HepG2 (cell line): ENCODE measurements at regions not wholly inside any gene's neighbourhood (a gene's known extent, or its start where the extent isn't known, plus 50 kb on each side); places are given as distances from the start of the nearest gene placed in this dataset.

ENCODE experiments used
- ATAC-seq: fragments of 200-7000 bp; cut with Tn5 transposase; 3 replicates; pipeline ENCODE4 v1.9.1; 2020; ENCODE audit warnings: mild to moderate bottlenecking, moderate library complexity
- BruUV-seq: library from RNA; stranded (reverse); fragments of 400-500 nt; replicated peaks from 2 replicates; lab custom pipeline; 2021; lab: Mats Ljungman, UMichigan
- CTCF ChIA-PET: fragments of 300-600 bp; formaldehyde crosslinking; extraction: SDS; loops from one replicate; lab custom pipeline; 2021; ENCODE audit warnings: low total read pairs, inconsistent platforms, low intra/inter-chr PET ratio; lab: Yijun Ruan, JAX
- POLR2A ChIA-PET: fragments of 350-600 bp; sonication (Branson Sonifier 250); formaldehyde crosslinking; loops from one replicate; lab custom pipeline; 2020; ENCODE audit warnings: antibody characterized with exemption, inconsistent platforms; lab: Yijun Ruan, JAX
- DNase-seq: peaks from one replicate; pipeline ENCODE4 v3.0.0-alpha.2; 2015; ENCODE audit warnings: low spot score
- FAIRE-seq: peaks from 3 replicates; lab custom pipeline; 2011; peaks lifted over from hg19 to GRCh38; lab: Jason Lieb, UNC
- H2AFZ ChIP-seq: one replicate; pipeline ENCODE4 v1.6.1; 2011; ENCODE audit warnings: low read length, inconsistent platforms
- H3K27ac ChIP-seq: fragments of 300-600 bp; 3 replicates; pipeline ENCODE4 v1.8.0; 2011; ENCODE audit warnings: mixed run types, mild to moderate bottlenecking, mixed read lengths, low read length, inconsistent platforms; ENCODE audit not compliant: insufficient read depth; ENCODE audit errors: extremely low read length
- H3K27me3 ChIP-seq, 2 experiments: fragments of 200-600 bp in 1 of 2; 2 replicates in 1 of 2; 3 replicates in 1 of 2; pipeline versions ENCODE4 v1.6.0 to v1.8.0; 2011; ENCODE audit warnings: low read length in 2 of 2, mild to moderate bottlenecking in 2 of 2, moderate library complexity in 2 of 2, inconsistent platforms in 1 of 2; ENCODE audit not compliant: insufficient read depth in 2 of 2, control insufficient read depth in 1 of 2
- H3K36me3 ChIP-seq, 2 experiments: fragments of 200-600 bp in 1 of 2; replicated peaks in 1 of 2; 2 replicates in 1 of 2; 3 replicates in 1 of 2; pipeline versions ENCODE4 v1.5.1 to v1.8.0; 2011; ENCODE audit warnings: low read length in 2 of 2, inconsistent platforms in 1 of 2; ENCODE audit not compliant: insufficient read depth in 2 of 2, control insufficient read depth in 1 of 2
- H3K4me1 ChIP-seq: 2 replicates; pipeline ENCODE4 v1.5.1; 2012; ENCODE audit warnings: low read length, inconsistent platforms; ENCODE audit not compliant: insufficient read depth
- H3K4me2 ChIP-seq: 2 replicates; pipeline ENCODE4 v1.6.0; 2011; ENCODE audit warnings: low read depth, low read length, inconsistent platforms
- H3K4me3 ChIP-seq, 3 experiments: fragments of 200-600 bp in 1 of 3; sonication (generic), shearing (Covaris generic) in 1 of 3; replicated peaks in 1 of 3; 2 replicates each; pipeline ENCODE4 v1.5.1; 2011 to 2016; ENCODE audit warnings: low read length in 3 of 3, inconsistent platforms in 2 of 3, low read depth in 2 of 3, mild to moderate bottlenecking in 2 of 3, control low read depth in 1 of 3, mixed read lengths in 1 of 3; ENCODE audit not compliant: insufficient read depth in 1 of 3
- H3K79me2 ChIP-seq: one replicate; pipeline ENCODE4 v1.6.1; 2011; ENCODE audit warnings: low read length, inconsistent platforms; ENCODE audit not compliant: insufficient read depth
- H3K9ac ChIP-seq: 2 replicates; pipeline ENCODE4 v1.6.0; 2011; ENCODE audit warnings: mild to moderate bottlenecking, low read depth, low read length, inconsistent platforms; ENCODE audit not compliant: insufficient read depth
- H3K9me3 ChIP-seq: 2 replicates; pipeline ENCODE4 v1.5.1; 2012; ENCODE audit warnings: mild to moderate bottlenecking, low read length
- H4K20me1 ChIP-seq: 2 replicates; pipeline ENCODE4 v1.6.0; 2011; ENCODE audit warnings: inconsistent platforms, mild to moderate bottlenecking, low read length, moderate library complexity; ENCODE audit not compliant: insufficient read depth
- CEBPB ChIP-seq: IDR thresholded peaks from 2 replicates; pipeline ENCODE4 v1.6.1; 2011; ENCODE audit warnings: low read depth, low read length, improper control_type of control experiment, borderline replicate concordance
- CENPX ChIP-seq: sonication (generic); formaldehyde crosslinking; IDR thresholded peaks from 2 replicates; pipeline ENCODE4 v1.9.0; 2021; ENCODE audit warnings: mild to moderate bottlenecking, missing genetic modification reagents, moderate library complexity
- MED1 ChIP-seq: sonication (generic); formaldehyde crosslinking; IDR thresholded peaks from 2 replicates; pipeline ENCODE4 v1.4.0; 2020; ENCODE audit warnings: missing genetic modification reagents
- MYPOP ChIP-seq: sonication (generic); formaldehyde crosslinking; IDR thresholded peaks from 2 replicates; pipeline ENCODE4 v1.8.1; 2023; ENCODE audit warnings: mild to moderate bottlenecking, moderate library complexity, missing genetic modification reagents
- NBN ChIP-seq: fragments of 450-650 bp; conservative IDR thresholded peaks from 2 replicates; pipeline ENCODE4 v1.6.1; 2017
- PHF20 ChIP-seq: sonication (generic); formaldehyde crosslinking; IDR thresholded peaks from 2 replicates; pipeline ENCODE4 v1.5.0; 2020; ENCODE audit warnings: mild to moderate bottlenecking, missing genetic modification reagents
- PLSCR1 ChIP-seq: sonication (generic); formaldehyde crosslinking; IDR thresholded peaks from 2 replicates; pipeline ENCODE4 v1.5.0; 2020; ENCODE audit warnings: missing genetic modification reagents, mild to moderate bottlenecking, borderline replicate concordance
- SALL2 ChIP-seq: sonication (generic); formaldehyde crosslinking; IDR thresholded peaks from 2 replicates; pipeline ENCODE4 v1.8.1; 2023; ENCODE audit warnings: mild to moderate bottlenecking, missing genetic modification reagents, inconsistent platforms
- SRSF1 ChIP-seq: fragments of 200-400 bp; formaldehyde crosslinking; optimal IDR thresholded peaks from 2 replicates; pipeline ENCODE3; 2017; ENCODE audit warnings: mild to moderate bottlenecking, low read depth, low read length, moderate library complexity
- XBP1 ChIP-seq: sonication (generic); formaldehyde crosslinking; IDR thresholded peaks from 2 replicates; pipeline ENCODE4 v1.5.0; 2020; ENCODE audit warnings: missing genetic modification reagents
- ZFP1 ChIP-seq: IDR thresholded peaks from 2 replicates; pipeline ENCODE4 v1.6.1; 2016
- ZNF547 ChIP-seq: sonication (generic); formaldehyde crosslinking; IDR thresholded peaks from 2 replicates; pipeline ENCODE4 v1.5.1; 2020; ENCODE audit warnings: mild to moderate bottlenecking, missing genetic modification reagents
- ZNF776 ChIP-seq: sonication (generic); formaldehyde crosslinking; IDR thresholded peaks from 2 replicates; pipeline ENCODE4 v1.4.0; 2020; ENCODE audit warnings: mild to moderate bottlenecking, missing genetic modification reagents
- ZNF790 ChIP-seq: sonication (generic); formaldehyde crosslinking; IDR thresholded peaks from 2 replicates; pipeline ENCODE4 v1.8.0; 2022; ENCODE audit warnings: missing genetic modification reagents, mild to moderate bottlenecking, borderline replicate concordance
- ZNF883 ChIP-seq: sonication (generic); formaldehyde crosslinking; IDR thresholded peaks from 2 replicates; pipeline ENCODE4 v1.5.1; 2020; ENCODE audit warnings: mild to moderate bottlenecking, missing genetic modification reagents; ENCODE audit errors: not compliant biosample characterization
- ZZZ3 ChIP-seq: sonication (generic); formaldehyde crosslinking; IDR thresholded peaks from 2 replicates; pipeline ENCODE4 v1.4.0; 2020; ENCODE audit warnings: missing genetic modification reagents, mild to moderate bottlenecking, borderline replicate concordance
- WGBS: methylation state at CpG from one replicate; pipeline ENCODE4 v1.1.6; 2017; ENCODE audit warnings: low lambda C conversion rate; 5-methylcytosine and 5-hydroxymethylcytosine counted together
- in situ Hi-C: cut with HindIII; loops from 2 replicates; pipeline ENCODE4 v1.10.0; 2017; ENCODE audit warnings: low pct_unique_long_range_greater_than_20kb; ENCODE audit not compliant: extremely low pct_ligation_motif_present
- intact Hi-C: fragments of 100-400 bp; cut with micrococcal nuclease; formaldehyde crosslinking; loops from one replicate; pipeline ENCODE4 v1.10.0; 2022; ENCODE audit not compliant: unreplicated experiment
- TF ChIP-seq, protein P1 (sequence below): sonication (generic); formaldehyde crosslinking; IDR thresholded peaks from 2 replicates; pipeline ENCODE4 v1.4.0; 2020; ENCODE audit warnings: missing genetic modification reagents, borderline replicate concordance
- TF ChIP-seq, protein P2 (sequence below): sonication (generic); formaldehyde crosslinking; IDR thresholded peaks from 2 replicates; pipeline ENCODE4 v1.5.0; 2020; ENCODE audit warnings: missing genetic modification reagents

- TF ChIP-seq, protein P1, sequence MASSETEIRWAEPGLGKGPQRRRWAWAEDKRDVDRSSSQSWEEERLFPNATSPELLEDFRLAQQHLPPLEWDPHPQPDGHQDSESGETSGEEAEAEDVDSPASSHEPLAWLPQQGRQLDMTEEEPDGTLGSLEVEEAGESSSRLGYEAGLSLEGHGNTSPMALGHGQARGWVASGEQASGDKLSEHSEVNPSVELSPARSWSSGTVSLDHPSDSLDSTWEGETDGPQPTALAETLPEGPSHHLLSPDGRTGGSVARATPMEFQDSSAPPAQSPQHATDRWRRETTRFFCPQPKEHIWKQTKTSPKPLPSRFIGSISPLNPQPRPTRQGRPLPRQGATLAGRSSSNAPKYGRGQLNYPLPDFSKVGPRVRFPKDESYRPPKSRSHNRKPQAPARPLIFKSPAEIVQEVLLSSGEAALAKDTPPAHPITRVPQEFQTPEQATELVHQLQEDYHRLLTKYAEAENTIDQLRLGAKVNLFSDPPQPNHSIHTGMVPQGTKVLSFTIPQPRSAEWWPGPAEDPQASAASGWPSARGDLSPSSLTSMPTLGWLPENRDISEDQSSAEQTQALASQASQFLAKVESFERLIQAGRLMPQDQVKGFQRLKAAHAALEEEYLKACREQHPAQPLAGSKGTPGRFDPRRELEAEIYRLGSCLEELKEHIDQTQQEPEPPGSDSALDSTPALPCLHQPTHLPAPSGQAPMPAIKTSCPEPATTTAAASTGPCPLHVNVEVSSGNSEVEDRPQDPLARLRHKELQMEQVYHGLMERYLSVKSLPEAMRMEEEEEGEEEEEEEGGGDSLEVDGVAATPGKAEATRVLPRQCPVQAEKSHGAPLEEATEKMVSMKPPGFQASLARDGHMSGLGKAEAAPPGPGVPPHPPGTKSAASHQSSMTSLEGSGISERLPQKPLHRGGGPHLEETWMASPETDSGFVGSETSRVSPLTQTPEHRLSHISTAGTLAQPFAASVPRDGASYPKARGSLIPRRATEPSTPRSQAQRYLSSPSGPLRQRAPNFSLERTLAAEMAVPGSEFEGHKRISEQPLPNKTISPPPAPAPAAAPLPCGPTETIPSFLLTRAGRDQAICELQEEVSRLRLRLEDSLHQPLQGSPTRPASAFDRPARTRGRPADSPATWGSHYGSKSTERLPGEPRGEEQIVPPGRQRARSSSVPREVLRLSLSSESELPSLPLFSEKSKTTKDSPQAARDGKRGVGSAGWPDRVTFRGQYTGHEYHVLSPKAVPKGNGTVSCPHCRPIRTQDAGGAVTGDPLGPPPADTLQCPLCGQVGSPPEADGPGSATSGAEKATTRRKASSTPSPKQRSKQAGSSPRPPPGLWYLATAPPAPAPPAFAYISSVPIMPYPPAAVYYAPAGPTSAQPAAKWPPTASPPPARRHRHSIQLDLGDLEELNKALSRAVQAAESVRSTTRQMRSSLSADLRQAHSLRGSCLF, result no peak
- no peak for TF ChIP-seq MYPOP (CRISPR knock-in tag)
- TF ChIP-seq XBP1 (CRISPR knock-in tag), result no peak
- no peak for TF ChIP-seq PLSCR1
- no peak for TF ChIP-seq ZNF790 (CRISPR knock-in tag)
- TF ChIP-seq, all 625 proteins: peak for 0
Observed at GRCh38 chr4:140266958-140267568, 106.4 kb upstream of the SCOC start (continued).

DNA sequence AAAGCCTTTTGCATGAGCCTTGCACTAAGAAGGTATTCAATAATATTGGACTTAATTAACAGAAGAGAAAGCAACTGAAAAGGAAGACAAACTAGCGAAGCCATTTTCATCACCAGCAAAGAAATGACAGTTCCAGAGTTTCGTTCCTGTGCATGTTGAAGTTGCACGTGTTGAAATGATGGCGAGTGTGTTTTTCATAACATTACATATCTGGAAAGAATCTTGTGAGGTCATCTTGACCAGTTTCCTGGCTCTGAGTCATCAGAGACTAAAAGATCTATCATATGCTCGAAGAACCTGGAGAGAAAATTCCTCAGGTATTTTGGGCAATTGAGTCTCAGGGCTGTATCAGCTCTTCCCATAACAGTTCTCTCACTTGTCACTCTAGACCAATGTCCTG, 106.2 kb upstream of the MAML3 start:
- H3K79me2 ChIP-seq, result no peaks in the 10 kb centered on the region
- H3K27me3 ChIP-seq, result peaks cover 0 to 9% of the 10 kb centered on the region in 2 experiments; a peak in 2 of 5 replicates
- in situ Hi-C loops, result no loop called here
- DNase-seq, result no peak
- no peak overlapping the region for H3K27ac ChIP-seq
- H3K4me3 ChIP-seq, result no peak overlapping the region
- peaks cover 23% of the 10 kb centered on the region for H3K4me1 ChIP-seq
- H3K4me2 ChIP-seq, result no peak overlapping the region
- no peaks in the 10 kb centered on the region for H3K36me3 ChIP-seq
- no peak overlapping the region for H3K9ac ChIP-seq
- POLR2A ChIA-PET, result no interaction called here
- intact Hi-C loops, result no loop called here
- H2AFZ ChIP-seq, result no peak overlapping the region
- BruUV-seq, result no TSS peak
- no peak for FAIRE-seq
- CTCF ChIA-PET, result no interaction called here
- H4K20me1 ChIP-seq, result no peaks in the 10 kb centered on the region
- H3K9me3 ChIP-seq, result no peaks in the 10 kb centered on the region
- 13% methylated on average over 5 of the region's 5 CpGs for WGBS
- ATAC-seq, result no peak
- no peak for TF ChIP-seq ZNF883 (CRISPR knock-in tag)
- TF ChIP-seq ZFP1 (CRISPR knock-in tag), result no peak
- TF ChIP-seq ZZZ3 (CRISPR knock-in tag), result no peak
- no peak for TF ChIP-seq PHF20 (CRISPR knock-in tag)
- no peak for TF ChIP-seq SALL2 (CRISPR knock-in tag)
- no peak for TF ChIP-seq SRSF1
- TF ChIP-seq, protein P2, sequence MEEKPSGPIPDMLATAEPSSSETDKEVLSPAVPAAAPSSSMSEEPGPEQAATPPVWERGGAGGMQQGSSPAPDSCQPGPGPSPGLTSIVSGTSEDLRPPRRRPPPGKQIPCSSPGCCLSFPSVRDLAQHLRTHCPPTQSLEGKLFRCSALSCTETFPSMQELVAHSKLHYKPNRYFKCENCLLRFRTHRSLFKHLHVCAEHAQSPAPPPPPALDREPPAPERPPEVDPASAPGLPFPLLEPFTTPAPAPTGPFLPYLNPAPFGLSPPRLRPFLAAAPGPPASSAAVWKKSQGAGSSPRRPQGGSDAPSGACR, result no peak
- TF ChIP-seq CEBPB, result no peak
- no peak for TF ChIP-seq MED1 (CRISPR knock-in tag)
- no peak for TF ChIP-seq ZNF547 (CRISPR knock-in tag)
- no peak for TF ChIP-seq CENPX
- no peak for TF ChIP-seq ZNF776
- TF ChIP-seq NBN, result no peak
